Gastroesophageal sphincter (tissue), 3 donors: ENCODE measurements at regions not wholly inside any gene's neighbourhood (a gene's known extent, or its start where the extent isn't known, plus 50 kb on each side); places are given as distances from the start of the nearest gene placed in this dataset.

Experiments
- EP300 ChIP-seq: sonication (generic); formaldehyde crosslinking; IDR thresholded peaks from one replicate; pipeline ENCODE4 v1.6.1; 2017; ENCODE audit warnings: antibody characterized with exemption, mild to moderate bottlenecking
- POLR2A ChIP-seq, 2 donors: fragments of 450-650 bp; IDR thresholded peaks; one replicate each; pipeline ENCODE4 v1.6.1; 2017; ENCODE audit warnings: antibody characterized with exemption in 2 of 2, mild to moderate bottlenecking in 2 of 2, moderate library complexity in 1 of 2
- POLR2AphosphoS5 ChIP-seq: sonication (generic); formaldehyde crosslinking; IDR thresholded peaks from one replicate; pipeline ENCODE4 v1.6.1; 2017; ENCODE audit warnings: antibody characterized with exemption
- TF ChIP-seq, protein P1 (sequence below), 4 experiments: fragments of 200-600 bp in 2 of 4; fragments of 450-650 bp in 2 of 4; sonication (generic) in 1 of 4; IDR thresholded peaks; one replicate each; pipeline ENCODE4 v1.5.1; 2017 to 2019; ENCODE audit warnings: antibody characterized with exemption in 4 of 4, mild to moderate bottlenecking in 2 of 4, moderate library complexity in 2 of 4

DNA sequence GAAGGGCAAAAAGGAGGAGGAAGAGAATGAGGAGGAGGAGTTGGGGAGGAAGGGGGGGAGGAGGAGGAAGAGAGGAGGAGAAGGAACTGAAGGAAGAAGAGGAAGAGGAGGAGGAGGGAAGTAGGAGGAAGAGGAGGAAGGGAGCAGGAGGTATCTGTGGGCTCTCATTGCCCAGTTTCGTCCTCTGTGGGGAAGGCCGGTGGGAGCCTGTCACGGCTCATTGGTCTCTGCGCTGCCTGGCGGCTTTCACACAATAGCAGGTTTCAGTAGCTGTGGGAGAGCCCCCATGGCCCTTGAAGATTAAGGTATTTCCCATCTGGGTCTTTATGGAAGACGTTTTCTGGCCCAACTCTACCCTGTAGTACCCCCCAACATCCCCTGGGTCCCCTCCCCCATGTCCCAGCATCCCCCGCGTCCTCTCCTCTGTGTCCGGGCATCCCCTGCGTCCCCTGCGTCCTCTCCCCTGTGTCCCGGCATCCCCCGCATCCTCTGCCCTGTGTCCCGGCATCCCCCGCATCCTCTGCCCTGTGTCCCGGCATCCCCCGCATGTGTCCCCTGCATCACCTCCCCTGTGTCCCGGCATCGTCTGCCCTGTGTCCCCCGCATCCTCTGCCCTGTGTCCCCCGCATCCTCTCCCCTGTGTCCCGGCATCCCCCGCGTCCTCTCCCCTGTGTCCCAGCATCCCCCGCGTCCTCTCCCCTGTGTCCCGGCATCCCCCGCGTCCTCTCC lies 278.2 kb upstream of the SFSWAP start:
- TF ChIP-seq, protein P1, sequence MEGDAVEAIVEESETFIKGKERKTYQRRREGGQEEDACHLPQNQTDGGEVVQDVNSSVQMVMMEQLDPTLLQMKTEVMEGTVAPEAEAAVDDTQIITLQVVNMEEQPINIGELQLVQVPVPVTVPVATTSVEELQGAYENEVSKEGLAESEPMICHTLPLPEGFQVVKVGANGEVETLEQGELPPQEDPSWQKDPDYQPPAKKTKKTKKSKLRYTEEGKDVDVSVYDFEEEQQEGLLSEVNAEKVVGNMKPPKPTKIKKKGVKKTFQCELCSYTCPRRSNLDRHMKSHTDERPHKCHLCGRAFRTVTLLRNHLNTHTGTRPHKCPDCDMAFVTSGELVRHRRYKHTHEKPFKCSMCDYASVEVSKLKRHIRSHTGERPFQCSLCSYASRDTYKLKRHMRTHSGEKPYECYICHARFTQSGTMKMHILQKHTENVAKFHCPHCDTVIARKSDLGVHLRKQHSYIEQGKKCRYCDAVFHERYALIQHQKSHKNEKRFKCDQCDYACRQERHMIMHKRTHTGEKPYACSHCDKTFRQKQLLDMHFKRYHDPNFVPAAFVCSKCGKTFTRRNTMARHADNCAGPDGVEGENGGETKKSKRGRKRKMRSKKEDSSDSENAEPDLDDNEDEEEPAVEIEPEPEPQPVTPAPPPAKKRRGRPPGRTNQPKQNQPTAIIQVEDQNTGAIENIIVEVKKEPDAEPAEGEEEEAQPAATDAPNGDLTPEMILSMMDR (IDR thresholded peaks at IDR 0.05): no peak
- TF ChIP-seq EP300 (no peak), POLR2A (IDR thresholded peaks at IDR 0.05) (no peak), POLR2AphosphoS5 (no peak)
